ENCODE measurements at regions not wholly inside any gene's neighbourhood (a gene's known extent, or its start where the extent isn't known, plus 50 kb on each side); places are given as distances from the start of the nearest gene placed in this dataset.

- H3K27me3 Mint-ChIP-seq = peaks cover 2% of the 10 kb centered on the region
- peaks cover 9% of the 10 kb centered on the region for H3K4me1 Mint-ChIP-seq (ENCODE audit: low read depth)
- H3K9me3 Mint-ChIP-seq (ENCODE audit: low read depth) = no peaks in the 10 kb centered on the region
- DNase-seq (ENCODE audit: low spot score, unreplicated experiment) = no peak
- no peak for TF ChIP-seq CTCF (IDR thresholded peaks at IDR 0.05; ENCODE audit: unreplicated experiment)
- H3K27ac Mint-ChIP-seq = no peak overlapping the region
- no peaks in the 10 kb centered on the region for H3K36me3 Mint-ChIP-seq (ENCODE audit: insufficient read depth)
- no peak overlapping the region for H3K4me3 Mint-ChIP-seq (ENCODE audit: low read depth)
These were observed 412.9 kb downstream of the SLC4A3 start for GRCh38 chr2:220040346-220040745.

GRCh38 chr2:220041447-220041846 is 414.0 kb downstream of the SLC4A3 start:
- no peak for TF ChIP-seq CTCF (IDR thresholded peaks at IDR 0.05; ENCODE audit: unreplicated experiment)
- Mint-ChIP-seq H3K9me3 (ENCODE audit: low read depth) (no peaks in the 10 kb centered on the region), H3K27me3 (peaks cover 2% of the 10 kb centered on the region), H3K27ac (no peak overlapping the region), H3K36me3 (ENCODE audit: insufficient read depth) (no peaks in the 10 kb centered on the region), H3K4me3 (ENCODE audit: low read depth) (no peak overlapping the region), H3K4me1 (ENCODE audit: low read depth) (peaks cover 9% of the 10 kb centered on the region)
- no peak for DNase-seq (ENCODE audit: low spot score, unreplicated experiment)

- no peak for TF ChIP-seq CTCF (IDR thresholded peaks at IDR 0.05; ENCODE audit: unreplicated experiment)
- H3K27ac Mint-ChIP-seq = no peak overlapping the region
- peaks cover 9% of the 10 kb centered on the region for H3K4me1 Mint-ChIP-seq (ENCODE audit: low read depth)
- no peaks in the 10 kb centered on the region for H3K27me3 Mint-ChIP-seq
- H3K9me3 Mint-ChIP-seq (ENCODE audit: low read depth) = no peaks in the 10 kb centered on the region
- no peak overlapping the region for H3K4me3 Mint-ChIP-seq (ENCODE audit: low read depth)
- no peaks in the 10 kb centered on the region for H3K36me3 Mint-ChIP-seq (ENCODE audit: insufficient read depth)
- DNase-seq (ENCODE audit: low spot score, unreplicated experiment) = no peak
These were observed 415.9 kb downstream of the SLC4A3 start for GRCh38 chr2:220043155-220043989.

GRCh38 chr2:220043990-220044335 is 416.5 kb downstream of the SLC4A3 start:
- peaks cover 9% of the 10 kb centered on the region for H3K4me1 Mint-ChIP-seq (ENCODE audit: low read depth)
- TF ChIP-seq CTCF (IDR thresholded peaks at IDR 0.05; ENCODE audit: unreplicated experiment) = no peak
- H3K27ac Mint-ChIP-seq = no peak overlapping the region
- H3K27me3 Mint-ChIP-seq = no peaks in the 10 kb centered on the region
- H3K4me3 Mint-ChIP-seq (ENCODE audit: low read depth) = no peak overlapping the region
- DNase-seq (ENCODE audit: low spot score, unreplicated experiment) = no peak
- H3K36me3 Mint-ChIP-seq (ENCODE audit: insufficient read depth) = no peaks in the 10 kb centered on the region
- no peaks in the 10 kb centered on the region for H3K9me3 Mint-ChIP-seq (ENCODE audit: low read depth)

GRCh38 chr2:220044383-220044782 is 417.0 kb downstream of the SLC4A3 start:
- Mint-ChIP-seq H3K4me1 (ENCODE audit: low read depth) (peaks cover 9% of the 10 kb centered on the region), H3K27me3 (no peaks in the 10 kb centered on the region), H3K36me3 (ENCODE audit: insufficient read depth) (no peaks in the 10 kb centered on the region), H3K9me3 (ENCODE audit: low read depth) (no peaks in the 10 kb centered on the region), H3K4me3 (ENCODE audit: low read depth) (no peak overlapping the region), H3K27ac (no peak overlapping the region)
- no peak for TF ChIP-seq CTCF (IDR thresholded peaks at IDR 0.05; ENCODE audit: unreplicated experiment)
- DNase-seq (ENCODE audit: low spot score, unreplicated experiment) = no peak
